Left ventricle myocardium superior (tissue), 1 donor: ENCODE measurements at regions not wholly inside any gene's neighbourhood (a gene's known extent, or its start where the extent isn't known, plus 50 kb on each side); places are given as distances from the start of the nearest gene placed in this dataset.
"Not testable (repeated sequence)": the region's sequence is repeated elsewhere in the genome, so short reads cannot be mapped to it uniquely, and the experiment has no call there.

Source experiments
- ATAC-seq: fragments of 200-7000 bp; cut with Tn5 transposase; one replicate; pipeline ENCODE4 v1.9.1; 2020; ENCODE audit warnings: mild to moderate bottlenecking, moderate library complexity
- DNase-seq: peaks from one replicate; pipeline ENCODE4 v3.0.0-alpha.2; 2020
- intact Hi-C: fragments of 100-400 bp; cut with micrococcal nuclease; formaldehyde crosslinking; loops from one replicate; pipeline ENCODE4 v1.11.0; 2022
- donor health status: DM: no; HTN: yes; CAD: no; lungs with severe emphysema.

GRCh38 chr13:81194362-81194761 lies 853.4 kb upstream of the SPRY2 start:
- intact Hi-C loops, result no loop called here
- ATAC-seq (no peak), DNase-seq (no peak)

DNA sequence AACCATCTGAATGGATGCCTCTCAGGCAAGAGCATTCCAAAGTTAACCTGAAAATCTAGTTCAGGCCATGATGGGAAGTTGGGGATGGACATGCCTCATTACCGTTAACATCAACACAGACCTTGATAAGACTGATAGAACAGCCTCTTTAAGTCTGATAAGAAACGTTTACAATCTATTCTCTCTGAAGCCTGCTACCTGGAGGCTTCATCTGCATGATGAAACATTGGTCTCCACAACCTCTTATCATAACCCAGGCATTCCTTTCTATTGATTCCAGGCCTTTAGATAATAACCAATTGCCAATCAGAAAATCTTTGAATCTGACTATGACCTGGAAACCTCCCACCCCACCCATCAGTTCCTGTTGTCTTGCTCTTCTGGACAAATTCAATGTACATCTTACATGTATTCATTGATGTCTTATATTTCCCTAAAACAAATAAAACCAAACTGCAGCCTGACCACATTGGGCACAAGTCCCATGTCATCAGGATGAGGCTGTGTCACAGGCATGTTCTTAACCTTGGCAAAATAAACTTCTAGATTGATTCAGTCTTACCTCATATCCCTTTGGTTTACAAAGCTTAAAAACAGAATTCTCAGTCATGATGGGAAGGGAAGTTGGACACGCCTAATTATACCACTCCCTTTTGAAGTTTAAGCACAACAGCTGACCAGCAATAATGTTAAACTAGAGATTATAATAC lies 843.8 kb upstream of the SPRY2 start:
- ATAC-seq (no peak), DNase-seq (no peak)
- intact Hi-C loops, result no loop called here

DNA sequence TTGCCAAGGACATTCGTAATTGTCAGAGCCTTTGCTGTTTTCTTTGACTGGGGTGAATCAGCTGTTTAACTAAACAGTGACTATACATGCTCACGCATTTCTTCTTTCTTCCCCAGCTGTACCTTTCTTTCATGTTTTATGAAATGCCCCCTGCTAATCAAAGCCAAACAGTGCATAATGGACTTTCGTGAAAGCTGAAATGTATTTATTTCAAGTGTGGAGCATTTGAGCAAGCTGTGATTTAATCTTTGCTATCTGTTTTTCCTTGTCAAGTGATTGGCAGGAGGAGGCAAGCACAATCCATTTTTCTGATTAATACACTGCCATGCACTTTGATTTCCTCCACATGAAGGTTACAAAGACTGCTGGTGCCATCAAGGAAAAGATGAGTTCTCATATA lies 831.7 kb upstream of the SPRY2 start:
- intact Hi-C loops, result no loop called here

DNA sequence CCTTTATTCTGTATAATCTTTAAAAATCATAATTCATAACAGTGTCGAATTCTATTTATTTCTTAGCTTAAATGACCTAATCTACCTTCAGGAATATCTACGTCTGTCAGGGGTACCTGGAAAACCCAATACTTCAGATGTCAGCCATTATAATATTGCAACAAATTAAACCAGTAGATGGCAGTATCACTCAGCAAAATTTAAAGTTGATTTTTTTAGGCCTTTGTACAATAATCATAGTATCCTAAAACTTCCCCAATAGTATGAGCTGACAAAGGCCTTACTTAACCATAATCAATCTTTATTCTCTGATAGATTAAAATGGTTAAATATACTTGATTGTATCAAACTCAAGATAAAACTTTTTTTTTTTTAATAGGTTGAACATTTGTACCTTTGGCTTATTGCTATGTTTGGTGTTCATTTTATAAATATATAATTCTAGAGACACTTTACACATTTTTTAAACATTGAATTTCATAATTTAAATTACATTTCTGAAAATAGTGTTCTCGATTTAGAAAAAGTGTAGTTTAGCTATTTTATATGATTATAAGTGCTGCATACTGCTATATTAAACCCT lies 830.2 kb upstream of the SPRY2 start:
- DNase-seq (no peak), ATAC-seq (no peak)
- intact Hi-C loops, result no loop called here

More for the DNA sequence above, 831.7 kb upstream of the SPRY2 start:
- DNase-seq (no peak), ATAC-seq (no peak)

DNA sequence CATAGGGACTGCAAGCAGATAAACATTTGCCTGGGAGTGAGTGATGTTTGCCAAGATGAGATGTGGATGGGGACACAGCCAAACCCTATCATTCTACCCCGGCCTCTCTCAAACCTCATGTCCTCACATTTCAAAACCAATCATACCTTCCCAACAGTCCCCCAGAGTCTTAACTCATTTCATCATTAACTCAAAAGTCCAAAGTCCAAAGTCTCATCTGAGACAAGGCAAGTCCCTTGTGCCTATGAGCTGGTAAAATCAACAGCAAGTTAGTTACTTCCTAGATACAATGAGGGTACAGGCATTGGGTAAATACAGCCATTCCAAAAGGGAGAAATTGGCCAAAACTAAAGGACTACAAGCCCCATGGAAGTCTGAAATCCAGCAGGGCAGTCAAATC lies 822.9 kb upstream of the SPRY2 start:
- ATAC-seq, DNase-seq, intact Hi-C loops: not testable (repeated sequence)

GRCh38 chr13:81153478-81153877 lies 812.6 kb upstream of the SPRY2 start:
- intact Hi-C loops, result no loop called here
- ATAC-seq (no peak), DNase-seq (no peak)

- ATAC-seq (no peak), DNase-seq (no peak)
- intact Hi-C loops, result no loop called here
Observed at GRCh38 chr13:81148822-81149221, 807.9 kb upstream of the SPRY2 start.

DNA sequence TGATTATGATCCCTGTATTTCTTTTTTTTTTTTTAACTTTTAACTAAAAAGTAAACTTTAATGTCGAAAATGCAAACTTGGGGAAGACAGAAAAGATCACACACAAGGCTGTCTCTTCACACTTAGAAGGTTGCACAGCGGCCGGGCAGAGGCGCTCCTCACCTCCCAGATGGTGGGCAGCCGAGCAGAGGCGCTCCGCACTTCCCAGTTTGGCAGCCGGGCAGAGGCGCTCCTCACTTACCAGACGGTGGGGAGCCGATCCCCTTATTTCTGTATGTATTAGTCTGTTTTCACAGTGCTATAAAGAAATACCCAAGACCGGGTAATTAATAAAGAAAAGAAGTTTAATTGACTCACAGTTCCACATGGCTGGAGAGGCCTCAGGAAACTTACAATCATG lies 805.6 kb upstream of the SPRY2 start:
- ATAC-seq, DNase-seq, intact Hi-C loops: not testable (repeated sequence)

DNA sequence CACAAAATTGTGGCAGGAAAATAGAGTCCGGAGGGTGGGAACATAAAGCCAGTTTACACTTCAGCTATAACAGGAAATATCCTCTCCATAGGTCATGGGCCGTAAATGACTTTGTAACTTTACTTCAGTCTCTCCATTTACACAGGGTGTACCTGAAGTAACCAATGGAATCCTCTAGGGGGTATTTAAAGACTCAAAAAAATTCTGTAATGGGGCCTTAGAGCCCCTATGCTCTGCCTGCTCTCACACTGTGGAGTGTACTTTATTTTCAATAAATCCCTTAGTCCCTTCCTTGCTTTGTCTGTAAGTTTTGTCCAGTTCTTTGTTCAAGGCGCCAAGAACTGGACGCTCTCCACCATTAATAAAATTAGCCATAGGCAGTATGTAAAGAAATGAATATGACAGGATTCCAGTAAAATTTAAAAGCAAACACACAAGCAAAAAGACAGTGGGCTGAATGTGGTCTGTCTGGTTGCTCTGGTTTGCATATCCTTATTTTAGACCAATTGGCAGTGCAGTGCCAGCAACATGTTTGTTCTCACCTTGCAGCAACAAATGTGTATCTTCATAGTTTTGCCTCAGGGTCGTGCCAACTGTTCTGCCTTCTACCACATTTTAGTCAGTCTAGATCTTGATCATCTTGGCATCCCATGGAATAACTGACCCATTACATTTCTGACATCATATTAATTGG lies 801.5 kb upstream of the SPRY2 start:
- DNase-seq, result no peak
- intact Hi-C loops, result no loop called here
- ATAC-seq, result no peak

DNA sequence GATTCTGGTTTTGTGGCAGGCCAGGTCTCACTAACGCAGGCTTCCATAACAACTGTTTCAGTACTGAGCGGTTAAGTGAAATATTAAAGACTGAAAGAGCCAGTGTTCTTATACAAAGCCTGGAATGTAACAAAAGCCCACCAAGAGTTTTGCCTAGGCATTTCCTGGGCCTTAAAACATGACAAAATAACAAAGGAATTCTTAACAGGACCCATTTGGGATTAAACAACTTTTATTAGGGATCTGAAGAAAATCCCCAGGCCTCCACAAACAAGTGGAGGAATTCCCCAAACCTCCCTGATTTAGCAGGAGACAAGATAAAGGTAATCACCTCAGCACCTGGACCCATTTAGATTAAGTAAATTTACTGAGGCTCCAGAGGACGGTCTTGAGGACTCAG lies 799.7 kb upstream of the SPRY2 start:
- intact Hi-C loops, result no loop called here
- no peak for DNase-seq
- no peak for ATAC-seq

- no peak for DNase-seq
- ATAC-seq, result no peak
- intact Hi-C loops, result no loop called here
Observed at GRCh38 chr13:81139987-81140386, 799.1 kb upstream of the SPRY2 start.

DNA sequence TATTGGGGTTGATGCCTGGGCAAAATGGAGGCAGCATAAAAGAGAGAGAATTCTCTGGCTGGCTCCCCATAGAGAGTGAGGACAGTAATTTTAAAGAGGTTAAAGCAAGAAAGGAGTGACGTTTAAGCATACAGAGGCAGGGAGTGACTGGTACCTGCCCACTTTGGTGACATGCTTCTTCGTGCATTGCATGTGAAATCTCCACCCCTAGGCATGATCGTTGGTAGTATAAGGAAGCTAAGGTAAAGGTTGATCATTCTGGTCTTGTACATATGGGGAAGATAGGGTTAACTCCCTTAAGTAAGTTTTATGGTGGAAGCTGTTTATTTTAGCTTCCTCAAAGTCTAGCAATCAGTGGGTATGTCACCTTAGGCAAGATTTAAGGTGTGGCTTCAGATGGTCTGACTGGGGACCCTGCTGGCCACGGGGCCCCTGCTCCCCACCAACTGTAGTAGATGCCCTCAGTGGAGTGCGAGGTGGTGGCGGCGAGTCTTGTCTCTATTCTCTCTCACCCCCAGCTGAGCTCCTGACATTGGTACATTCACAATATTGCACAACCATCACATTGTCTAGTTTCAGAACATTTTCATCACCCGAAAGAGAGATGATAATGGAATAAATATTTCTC lies 797.5 kb upstream of the SPRY2 start:
- intact Hi-C loops, result no loop called here
- ATAC-seq (no peak), DNase-seq (no peak)

GRCh38 chr13:81133066-81133465 lies 792.1 kb upstream of the SPRY2 start:
- no peak for ATAC-seq
- DNase-seq, result no peak
- intact Hi-C loops, result no loop called here

GRCh38 chr13:81117416-81117815 lies 776.5 kb upstream of the SPRY2 start:
- DNase-seq (no peak), ATAC-seq (no peak)
- intact Hi-C loops, result no loop called here

GRCh38 chr13:81116461-81117282 lies 775.7 kb upstream of the SPRY2 start:
- no peak for ATAC-seq
- intact Hi-C loops, result no loop called here

GRCh38 chr13:81109026-81109425 lies 768.1 kb upstream of the SPRY2 start:
- no peak for ATAC-seq
- intact Hi-C loops, result no loop called here
- DNase-seq, result no peak

More at GRCh38 chr13:81116461-81117282, 775.7 kb upstream of the SPRY2 start:
- DNase-seq, result no peak

DNA sequence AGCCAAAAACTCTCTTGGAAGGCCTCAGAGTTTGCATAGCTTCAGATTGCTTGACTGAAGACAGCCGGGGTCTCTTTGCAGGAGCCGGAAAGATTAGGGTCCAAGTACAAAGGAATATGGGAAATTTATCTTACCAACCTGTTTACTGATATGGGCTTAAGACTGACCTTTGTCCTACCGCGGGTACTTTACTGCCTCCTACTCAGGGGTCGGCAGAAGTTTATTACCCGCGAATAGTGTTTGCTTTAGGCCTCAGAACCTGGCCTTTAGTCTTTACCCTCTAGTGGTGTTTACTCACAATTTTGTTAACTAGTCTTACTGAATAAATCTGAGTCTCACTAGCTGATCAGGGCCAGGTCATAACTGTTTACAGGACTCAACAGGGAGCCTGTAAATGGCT lies 765.4 kb upstream of the SPRY2 start:
- intact Hi-C loops, result no loop called here
- no peak for DNase-seq

GRCh38 chr13:81104035-81104715 lies 763.2 kb upstream of the SPRY2 start:
- ATAC-seq (no peak), DNase-seq (no peak)
- intact Hi-C loops, result no loop called here

More for the DNA sequence above, 765.4 kb upstream of the SPRY2 start:
- ATAC-seq, result no peak

DNA sequence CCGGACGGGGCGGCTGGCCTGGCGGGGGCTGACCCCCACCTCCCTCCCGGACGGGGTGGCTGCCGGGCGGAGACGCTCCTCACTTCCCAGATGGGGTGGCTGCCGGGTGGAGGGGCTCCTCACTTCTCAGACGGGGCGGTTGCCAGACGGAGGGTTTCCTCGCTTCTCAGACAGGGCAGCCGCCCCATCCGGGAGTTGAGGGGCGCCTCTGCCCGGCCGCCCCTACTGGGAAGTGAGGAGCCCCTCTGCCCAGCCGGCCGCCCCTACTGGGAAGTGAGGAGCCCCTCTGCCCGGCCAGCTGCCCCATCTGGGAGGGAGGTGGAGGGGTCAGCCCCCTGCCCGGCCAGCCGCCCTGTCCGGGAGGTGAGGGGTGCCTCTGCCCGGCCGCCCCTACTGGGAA lies 761.1 kb upstream of the SPRY2 start:
- intact Hi-C loops, ATAC-seq, DNase-seq: not testable (repeated sequence)
